IPS-18a (cell line): ENCODE measurements at regions not wholly inside any gene's neighbourhood (a gene's known extent, or its start where the extent isn't known, plus 50 kb on each side); places are given as distances from the start of the nearest gene placed in this dataset.

Experiments
- H3K27ac ChIP-seq: one replicate; pipeline ENCODE4 v1.5.1; 2013; ENCODE audit warnings: low read length
- H3K27me3 ChIP-seq: one replicate; pipeline ENCODE4 v1.6.1; 2013; ENCODE audit warnings: mild to moderate bottlenecking, low read length; ENCODE audit not compliant: control insufficient read depth, insufficient read depth
- H3K36me3 ChIP-seq: one replicate; pipeline ENCODE4 v1.6.1; 2013; ENCODE audit warnings: low read depth, low read length; ENCODE audit not compliant: control insufficient read depth
- H3K4me1 ChIP-seq: one replicate; pipeline ENCODE4 v1.6.1; 2013; ENCODE audit warnings: low read depth, low read length; ENCODE audit not compliant: control insufficient read depth
- H3K4me3 ChIP-seq: one replicate; pipeline ENCODE4 v1.5.1; 2013; ENCODE audit warnings: low read length
- H3K9ac ChIP-seq: one replicate; pipeline ENCODE4 v1.6.1; 2013; ENCODE audit warnings: mild to moderate bottlenecking, low read length, moderate library complexity
- H3K9me3 ChIP-seq: one replicate; pipeline ENCODE4 v1.6.1; 2013; ENCODE audit warnings: low read depth, low read length; ENCODE audit not compliant: control insufficient read depth

- Histone ChIP-seq H3K9me3 (no peaks in the 10 kb centered on the region), H3K27me3 (no peaks in the 10 kb centered on the region), H3K4me1 (no peaks in the 10 kb centered on the region), H3K4me3 (no peak overlapping the region), H3K9ac (no peak overlapping the region), H3K27ac (no peak overlapping the region), H3K36me3 (no peaks in the 10 kb centered on the region)
These were observed 64.3 kb upstream of the ZNF32 start for GRCh38 chr10:43712821-43713584.

DNA sequence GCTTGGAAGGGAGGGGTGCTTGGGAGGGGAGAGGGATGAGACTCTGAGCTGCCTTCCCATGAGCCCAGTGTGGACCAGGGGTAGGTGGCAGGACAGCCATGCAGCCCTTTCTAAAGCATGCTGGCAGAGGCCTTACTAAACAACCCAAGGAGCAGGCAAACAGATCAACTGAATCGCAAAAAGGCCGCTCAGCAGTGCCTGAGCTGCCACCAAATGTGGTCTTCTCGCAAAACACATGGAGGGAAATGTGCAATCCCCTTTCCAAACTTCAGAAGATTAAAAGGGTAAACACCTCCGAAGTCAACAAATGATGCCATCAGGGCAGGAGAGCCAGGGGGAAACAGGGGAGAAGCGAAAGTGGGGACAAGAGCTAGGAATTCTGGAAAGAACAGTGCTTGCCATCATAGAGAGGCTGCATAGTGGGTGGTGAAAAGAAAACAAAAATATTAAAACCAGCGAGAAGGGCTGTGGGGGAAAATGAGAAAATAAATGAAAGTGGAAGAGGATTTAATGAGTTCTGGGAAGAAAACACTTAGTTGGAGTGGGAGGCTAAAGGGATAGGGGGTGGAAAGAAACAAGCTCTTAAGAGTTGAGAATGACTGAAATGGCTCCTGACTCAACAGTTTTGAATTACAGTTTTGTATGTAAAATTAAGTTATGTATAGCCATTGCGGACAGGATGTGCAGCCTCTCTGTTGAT, 62.2 kb upstream of the ZNF32 start:
- Histone ChIP-seq H3K9ac (no peak overlapping the region), H3K9me3 (no peaks in the 10 kb centered on the region), H3K4me1 (no peaks in the 10 kb centered on the region), H3K27ac (no peak overlapping the region), H3K4me3 (no peak overlapping the region), H3K36me3 (no peaks in the 10 kb centered on the region), H3K27me3 (no peaks in the 10 kb centered on the region)

DNA sequence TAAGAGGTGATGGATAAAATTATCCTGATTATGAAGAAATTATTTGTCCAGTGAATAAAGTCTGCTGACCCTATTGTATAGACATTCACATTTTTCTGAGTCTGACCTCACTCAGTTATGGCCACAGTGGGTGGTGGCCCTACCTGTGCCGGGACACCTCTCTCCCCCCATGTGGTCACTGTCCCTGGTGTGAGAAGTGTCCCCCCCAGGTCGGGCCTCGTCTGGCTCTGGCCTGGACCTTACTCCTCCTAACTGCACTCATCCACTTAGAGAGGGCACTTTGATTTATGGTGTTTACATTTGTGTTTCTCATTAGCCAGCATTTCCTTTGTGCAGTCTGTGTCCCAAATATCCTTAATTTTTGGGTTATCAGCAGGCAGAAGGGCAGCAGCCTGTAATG, 59.6 kb upstream of the ZNF32 start:
- Histone ChIP-seq H3K9ac (no peak overlapping the region), H3K4me1 (no peaks in the 10 kb centered on the region), H3K36me3 (no peaks in the 10 kb centered on the region), H3K27ac (no peak overlapping the region), H3K9me3 (no peaks in the 10 kb centered on the region), H3K4me3 (no peak overlapping the region), H3K27me3 (no peaks in the 10 kb centered on the region)

DNA sequence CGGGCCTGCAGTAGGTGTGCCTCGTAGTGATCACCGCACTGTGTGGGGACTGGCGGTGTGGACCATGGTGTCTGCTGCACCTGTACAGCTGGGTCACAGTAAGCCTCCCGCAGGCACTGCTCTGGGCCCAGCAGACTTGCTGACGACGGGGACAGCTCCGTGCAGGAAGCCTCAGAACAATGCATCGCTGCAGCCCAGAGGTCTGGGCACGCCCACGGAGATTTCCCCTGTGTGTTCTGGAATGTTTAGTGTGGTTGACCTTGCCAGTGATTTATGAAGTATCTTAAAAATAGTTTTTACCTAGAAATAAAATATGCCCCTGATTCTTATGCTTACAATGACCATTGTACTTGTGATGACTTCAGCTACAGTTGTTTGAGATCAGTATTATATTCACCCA, 59.1 kb upstream of the ZNF32 start:
- no peak overlapping the region for H3K9ac ChIP-seq
- no peak overlapping the region for H3K27ac ChIP-seq
- H3K9me3 ChIP-seq, result no peaks in the 10 kb centered on the region
- no peaks in the 10 kb centered on the region for H3K27me3 ChIP-seq
- H3K36me3 ChIP-seq, result no peaks in the 10 kb centered on the region
- H3K4me3 ChIP-seq, result no peak overlapping the region
- no peaks in the 10 kb centered on the region for H3K4me1 ChIP-seq

- no peak overlapping the region for H3K4me3 ChIP-seq
These were observed 57.5 kb upstream of the ZNF32 start for GRCh38 chr10:43706166-43706565.

GRCh38 chr10:43703286-43703685, 54.6 kb upstream of the ZNF32 start:
- no peak overlapping the region for H3K4me3 ChIP-seq
- no peaks in the 10 kb centered on the region for H3K9me3 ChIP-seq
- no peaks in the 10 kb centered on the region for H3K36me3 ChIP-seq
- no peaks in the 10 kb centered on the region for H3K4me1 ChIP-seq
- H3K27ac ChIP-seq, result no peak overlapping the region
- H3K9ac ChIP-seq, result no peak overlapping the region
- H3K27me3 ChIP-seq, result no peaks in the 10 kb centered on the region

More at GRCh38 chr10:43706166-43706565, 57.5 kb upstream of the ZNF32 start:
- no peaks in the 10 kb centered on the region for H3K9me3 ChIP-seq
- H3K9ac ChIP-seq, result no peak overlapping the region
- no peaks in the 10 kb centered on the region for H3K36me3 ChIP-seq
- H3K4me1 ChIP-seq, result no peaks in the 10 kb centered on the region
- H3K27me3 ChIP-seq, result no peaks in the 10 kb centered on the region
- H3K27ac ChIP-seq, result no peak overlapping the region

DNA sequence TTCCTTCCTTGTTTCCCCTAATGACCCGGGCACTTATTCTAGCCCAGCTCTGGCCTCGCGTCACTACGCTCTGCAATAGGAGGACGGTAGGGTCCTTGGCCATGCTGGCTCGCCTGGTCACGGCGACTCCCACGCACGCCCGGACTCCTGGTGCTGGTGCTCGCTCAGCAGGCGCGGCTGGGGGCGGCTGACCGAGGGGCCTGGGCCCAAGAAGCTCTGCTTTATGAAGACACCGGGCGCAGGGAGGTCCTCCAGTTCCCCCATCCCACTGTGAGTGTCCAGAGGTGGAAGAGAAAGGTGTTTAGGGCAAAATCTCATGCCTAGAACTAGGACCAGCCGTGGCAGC, 54.2 kb upstream of the ZNF32 start:
- Histone ChIP-seq H3K4me1 (no peaks in the 10 kb centered on the region), H3K4me3 (no peak overlapping the region), H3K9me3 (no peaks in the 10 kb centered on the region), H3K9ac (no peak overlapping the region), H3K27me3 (no peaks in the 10 kb centered on the region), H3K27ac (no peak overlapping the region), H3K36me3 (no peaks in the 10 kb centered on the region)

DNA sequence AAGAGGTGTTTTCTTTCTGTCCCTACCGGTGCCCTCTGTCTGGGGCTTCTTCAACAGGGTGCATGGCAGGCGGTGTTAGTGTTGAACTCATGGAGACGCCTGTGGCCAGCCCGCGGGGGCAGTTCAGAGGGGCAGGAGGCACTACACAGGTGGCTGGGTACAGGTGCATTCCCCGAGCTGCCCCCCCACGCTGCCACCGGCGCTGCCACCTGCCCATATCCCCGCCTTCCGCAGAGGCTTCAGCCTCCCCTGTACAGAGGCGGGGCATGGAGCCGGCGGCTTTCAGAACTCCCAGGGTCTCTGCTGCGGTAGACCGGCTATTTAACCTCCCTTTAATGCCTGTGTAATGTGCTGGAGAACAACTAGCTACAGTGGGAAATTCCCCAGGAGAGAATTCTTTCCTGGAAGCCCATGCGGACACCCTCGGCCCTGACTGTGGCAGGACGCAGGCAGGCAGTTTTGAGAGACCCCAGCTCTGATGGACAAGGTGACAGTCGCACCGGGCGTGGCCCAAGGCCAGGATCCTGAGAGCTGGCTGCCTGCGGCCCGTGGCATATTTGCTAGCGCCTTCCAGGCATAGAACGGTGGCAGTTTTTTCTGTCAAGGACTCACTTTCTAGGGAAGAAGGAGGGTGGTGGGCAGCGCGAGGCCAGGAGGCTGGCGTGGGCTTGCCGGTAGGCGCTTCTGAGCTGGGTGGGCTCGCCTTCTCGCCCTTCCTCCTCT, 53.7 kb upstream of the ZNF32 start:
- Histone ChIP-seq H3K4me1 (no peaks in the 10 kb centered on the region), H3K27me3 (no peaks in the 10 kb centered on the region), H3K9me3 (no peaks in the 10 kb centered on the region), H3K27ac (no peak overlapping the region), H3K36me3 (no peaks in the 10 kb centered on the region), H3K4me3 (no peak overlapping the region), H3K9ac (no peak overlapping the region)

- no peaks in the 10 kb centered on the region for H3K4me1 ChIP-seq
- H3K27ac ChIP-seq, result no peak overlapping the region
- H3K27me3 ChIP-seq, result no peaks in the 10 kb centered on the region
These were observed 52.6 kb upstream of the ZNF32 start for GRCh38 chr10:43701295-43701694.

DNA sequence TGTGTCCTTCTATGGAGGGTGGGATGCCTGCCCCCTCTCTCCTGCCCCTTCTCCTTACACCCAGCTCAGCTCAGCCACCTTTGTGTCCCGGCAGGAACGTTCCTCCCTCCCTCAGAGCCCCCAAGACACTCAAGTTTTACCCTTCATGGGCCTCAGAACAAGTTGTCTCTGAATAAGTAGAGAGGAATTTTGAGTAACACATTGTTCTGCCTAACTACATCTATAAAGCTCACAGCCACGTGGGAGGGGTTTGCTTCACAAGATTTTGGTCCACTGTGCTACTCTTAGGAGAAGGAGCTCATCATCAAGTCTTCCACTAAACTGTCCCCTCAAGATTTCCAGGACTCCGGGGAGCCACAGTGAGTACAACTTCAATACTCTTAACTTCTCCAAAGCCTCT, 51.6 kb upstream of the ZNF32 start:
- H3K27me3 ChIP-seq, result no peaks in the 10 kb centered on the region
- no peaks in the 10 kb centered on the region for H3K36me3 ChIP-seq
- H3K4me3 ChIP-seq, result no peak overlapping the region
- H3K27ac ChIP-seq, result no peak overlapping the region
- no peaks in the 10 kb centered on the region for H3K4me1 ChIP-seq
- no peaks in the 10 kb centered on the region for H3K9me3 ChIP-seq
- no peak overlapping the region for H3K9ac ChIP-seq

More at GRCh38 chr10:43701295-43701694, 52.6 kb upstream of the ZNF32 start:
- Histone ChIP-seq H3K9me3 (no peaks in the 10 kb centered on the region), H3K4me3 (no peak overlapping the region), H3K9ac (no peak overlapping the region), H3K36me3 (no peaks in the 10 kb centered on the region)

GRCh38 chr10:43699516-43699915, 50.8 kb upstream of the ZNF32 start:
- Histone ChIP-seq H3K4me3 (no peak overlapping the region), H3K27ac (no peak overlapping the region), H3K9me3 (no peaks in the 10 kb centered on the region), H3K9ac (no peak overlapping the region), H3K27me3 (no peaks in the 10 kb centered on the region), H3K4me1 (no peaks in the 10 kb centered on the region), H3K36me3 (no peaks in the 10 kb centered on the region)
